ENCODE measurements at regions not wholly inside any gene's neighbourhood (a gene's known extent, or its start where the extent isn't known, plus 50 kb on each side); places are given as distances from the start of the nearest gene placed in this dataset.

GRCh38 chr2:200034816-200035215, 79.4 kb downstream of the MAIP1 start:
- Histone ChIP-seq H3K36me3 (replicated peaks; ENCODE audit: insufficient read depth, low read length) (no peaks in the 10 kb centered on the region), H3K4me1 (ENCODE audit: low read length) (no peaks in the 10 kb centered on the region), H4K20me1 (ENCODE audit: insufficient read depth, low read length) (no peaks in the 10 kb centered on the region), H3K9me3 (replicated peaks; ENCODE audit: insufficient read depth, low read length) (no peaks in the 10 kb centered on the region), H3F3A (ENCODE audit: insufficient read depth, low read length) (no peaks in the 10 kb centered on the region), H3K27me3 (replicated peaks; ENCODE audit: insufficient read depth, low read length) (no peaks in the 10 kb centered on the region), H3K4me3 (ENCODE audit: low read length) (no peak overlapping the region), H3K9me2 (replicated peaks; ENCODE audit: insufficient read depth, low read length) (no peaks in the 10 kb centered on the region), H2AFZ (ENCODE audit: low read length) (no peak overlapping the region), H3K9ac (ENCODE audit: low read length) (no peak overlapping the region), H3K27ac (ENCODE audit: low read length) (no peak overlapping the region), H3K4me2 (ENCODE audit: low read depth, low read length) (no peak overlapping the region), H3K79me2 (ENCODE audit: low read length) (no peaks in the 10 kb centered on the region)
- DNase-seq, result no peak
- no peak for TF ChIP-seq EZH2phosphoT487 (IDR thresholded peaks at IDR 0.05; ENCODE audit: low read length)
- no peak for TF ChIP-seq EZH2 (optimal IDR thresholded peaks at IDR 0.05; ENCODE audit: low read depth, low read length)
- TF ChIP-seq, protein P1, sequence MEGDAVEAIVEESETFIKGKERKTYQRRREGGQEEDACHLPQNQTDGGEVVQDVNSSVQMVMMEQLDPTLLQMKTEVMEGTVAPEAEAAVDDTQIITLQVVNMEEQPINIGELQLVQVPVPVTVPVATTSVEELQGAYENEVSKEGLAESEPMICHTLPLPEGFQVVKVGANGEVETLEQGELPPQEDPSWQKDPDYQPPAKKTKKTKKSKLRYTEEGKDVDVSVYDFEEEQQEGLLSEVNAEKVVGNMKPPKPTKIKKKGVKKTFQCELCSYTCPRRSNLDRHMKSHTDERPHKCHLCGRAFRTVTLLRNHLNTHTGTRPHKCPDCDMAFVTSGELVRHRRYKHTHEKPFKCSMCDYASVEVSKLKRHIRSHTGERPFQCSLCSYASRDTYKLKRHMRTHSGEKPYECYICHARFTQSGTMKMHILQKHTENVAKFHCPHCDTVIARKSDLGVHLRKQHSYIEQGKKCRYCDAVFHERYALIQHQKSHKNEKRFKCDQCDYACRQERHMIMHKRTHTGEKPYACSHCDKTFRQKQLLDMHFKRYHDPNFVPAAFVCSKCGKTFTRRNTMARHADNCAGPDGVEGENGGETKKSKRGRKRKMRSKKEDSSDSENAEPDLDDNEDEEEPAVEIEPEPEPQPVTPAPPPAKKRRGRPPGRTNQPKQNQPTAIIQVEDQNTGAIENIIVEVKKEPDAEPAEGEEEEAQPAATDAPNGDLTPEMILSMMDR (IDR thresholded peaks at IDR 0.05; ENCODE audit: low read length), result no peak

GRCh38 chr2:200039724-200040650, 84.6 kb downstream of the MAIP1 start:
- Histone ChIP-seq H3K9ac (ENCODE audit: low read length) (no peak overlapping the region), H3K27me3 (replicated peaks; ENCODE audit: insufficient read depth, low read length) (no peaks in the 10 kb centered on the region), H3K9me3 (replicated peaks; ENCODE audit: insufficient read depth, low read length) (no peaks in the 10 kb centered on the region), H2AFZ (ENCODE audit: low read length) (no peak overlapping the region), H3K4me3 (ENCODE audit: low read length) (no peak overlapping the region), H3K4me2 (ENCODE audit: low read depth, low read length) (no peak overlapping the region), H3K4me1 (ENCODE audit: low read length) (no peaks in the 10 kb centered on the region), H3K79me2 (ENCODE audit: low read length) (no peaks in the 10 kb centered on the region), H3K36me3 (replicated peaks; ENCODE audit: insufficient read depth, low read length) (no peaks in the 10 kb centered on the region), H3F3A (ENCODE audit: insufficient read depth, low read length) (no peaks in the 10 kb centered on the region), H3K9me2 (replicated peaks; ENCODE audit: insufficient read depth, low read length) (no peaks in the 10 kb centered on the region), H4K20me1 (ENCODE audit: insufficient read depth, low read length) (no peaks in the 10 kb centered on the region), H3K27ac (ENCODE audit: low read length) (no peak overlapping the region)
- no peak for TF ChIP-seq EZH2 (optimal IDR thresholded peaks at IDR 0.05; ENCODE audit: low read depth, low read length)
- TF ChIP-seq EZH2phosphoT487 (IDR thresholded peaks at IDR 0.05; ENCODE audit: low read length), result no peak
- TF ChIP-seq, protein P1 (IDR thresholded peaks at IDR 0.05; ENCODE audit: low read length), result no peak
- no peak for DNase-seq

DNA sequence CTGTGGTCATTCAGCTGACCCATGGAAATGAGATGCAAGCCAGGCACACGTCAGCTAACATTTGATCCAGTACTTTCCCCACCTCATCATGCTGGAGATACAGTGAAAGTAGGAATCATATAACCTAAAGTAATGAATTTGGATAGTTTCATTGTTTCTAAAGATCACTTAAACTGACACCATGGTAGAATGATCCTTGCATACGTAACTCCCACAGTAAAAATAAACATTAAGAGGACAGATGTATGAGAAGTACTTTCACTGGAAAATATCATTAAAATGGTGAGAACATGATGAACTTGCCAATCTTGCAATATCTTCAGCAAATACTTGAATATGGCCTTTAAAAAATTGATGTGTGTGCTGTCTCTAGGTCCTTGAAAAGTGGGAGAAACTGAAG, 85.4 kb downstream of the MAIP1 start:
- H3K36me3 ChIP-seq (replicated peaks; ENCODE audit: insufficient read depth, low read length), result no peaks in the 10 kb centered on the region
- H3F3A ChIP-seq (ENCODE audit: insufficient read depth, low read length), result no peaks in the 10 kb centered on the region
- H3K27ac ChIP-seq (ENCODE audit: low read length), result no peak overlapping the region
- TF ChIP-seq EZH2 (optimal IDR thresholded peaks at IDR 0.05; ENCODE audit: low read depth, low read length) (no peak), EZH2phosphoT487 (IDR thresholded peaks at IDR 0.05; ENCODE audit: low read length) (no peak)
- TF ChIP-seq, protein P1 (IDR thresholded peaks at IDR 0.05; ENCODE audit: low read length), result no peak
- H3K4me1 ChIP-seq (ENCODE audit: low read length), result no peaks in the 10 kb centered on the region
- H3K9me2 ChIP-seq (replicated peaks; ENCODE audit: insufficient read depth, low read length), result no peaks in the 10 kb centered on the region
- no peak overlapping the region for H3K4me2 ChIP-seq (ENCODE audit: low read depth, low read length)
- H3K27me3 ChIP-seq (replicated peaks; ENCODE audit: insufficient read depth, low read length), result no peaks in the 10 kb centered on the region
- H2AFZ ChIP-seq (ENCODE audit: low read length), result no peak overlapping the region
- no peak overlapping the region for H3K9ac ChIP-seq (ENCODE audit: low read length)
- DNase-seq, result no peak
- H3K4me3 ChIP-seq (ENCODE audit: low read length), result no peak overlapping the region
- H3K9me3 ChIP-seq (replicated peaks; ENCODE audit: insufficient read depth, low read length), result no peaks in the 10 kb centered on the region
- no peaks in the 10 kb centered on the region for H3K79me2 ChIP-seq (ENCODE audit: low read length)
- no peaks in the 10 kb centered on the region for H4K20me1 ChIP-seq (ENCODE audit: insufficient read depth, low read length)
